ENCODE measurements at regions not wholly inside any gene's neighbourhood (a gene's known extent, or its start where the extent isn't known, plus 50 kb on each side); places are given as distances from the start of the nearest gene placed in this dataset.

DNA sequence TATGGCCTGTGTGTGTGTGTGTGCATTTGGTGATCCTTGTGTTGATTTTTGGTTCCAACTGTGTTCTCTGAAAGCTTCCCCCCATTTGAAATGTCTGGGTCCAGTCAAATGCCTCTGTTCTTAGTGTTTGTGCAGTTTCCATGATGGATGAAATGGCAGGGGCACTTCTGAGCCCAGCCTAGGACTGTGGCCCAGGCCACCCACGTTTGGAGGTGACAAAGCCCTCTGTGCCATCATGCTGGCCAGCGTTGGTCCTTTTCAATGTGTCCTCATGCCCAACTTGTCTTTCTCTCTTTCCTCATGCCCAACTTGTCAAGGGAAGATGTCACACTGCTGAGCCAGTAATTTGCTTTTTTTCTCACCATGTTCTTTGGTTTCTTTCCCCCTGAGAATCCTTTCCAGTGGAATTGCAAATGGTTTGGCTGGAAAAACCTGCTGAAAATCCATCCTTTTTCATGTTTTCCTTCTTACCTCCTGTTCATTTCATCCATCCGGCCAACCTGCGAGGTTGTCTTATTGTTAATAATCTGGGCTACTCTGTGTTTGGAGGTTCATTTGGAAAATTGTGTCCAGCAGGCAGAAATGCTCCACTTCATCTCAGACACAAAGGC is 113.7 kb upstream of the NAV2 start:
- no peak overlapping the region for H3K4me2 ChIP-seq (ENCODE audit: low read length)
- no peaks in the 10 kb centered on the region for H3K36me3 ChIP-seq (ENCODE audit: control insufficient read depth, low read length)
- H3K9me2 ChIP-seq (replicated peaks; ENCODE audit: control insufficient read depth, low read length) = no peaks in the 10 kb centered on the region
- TF ChIP-seq, protein P1, sequence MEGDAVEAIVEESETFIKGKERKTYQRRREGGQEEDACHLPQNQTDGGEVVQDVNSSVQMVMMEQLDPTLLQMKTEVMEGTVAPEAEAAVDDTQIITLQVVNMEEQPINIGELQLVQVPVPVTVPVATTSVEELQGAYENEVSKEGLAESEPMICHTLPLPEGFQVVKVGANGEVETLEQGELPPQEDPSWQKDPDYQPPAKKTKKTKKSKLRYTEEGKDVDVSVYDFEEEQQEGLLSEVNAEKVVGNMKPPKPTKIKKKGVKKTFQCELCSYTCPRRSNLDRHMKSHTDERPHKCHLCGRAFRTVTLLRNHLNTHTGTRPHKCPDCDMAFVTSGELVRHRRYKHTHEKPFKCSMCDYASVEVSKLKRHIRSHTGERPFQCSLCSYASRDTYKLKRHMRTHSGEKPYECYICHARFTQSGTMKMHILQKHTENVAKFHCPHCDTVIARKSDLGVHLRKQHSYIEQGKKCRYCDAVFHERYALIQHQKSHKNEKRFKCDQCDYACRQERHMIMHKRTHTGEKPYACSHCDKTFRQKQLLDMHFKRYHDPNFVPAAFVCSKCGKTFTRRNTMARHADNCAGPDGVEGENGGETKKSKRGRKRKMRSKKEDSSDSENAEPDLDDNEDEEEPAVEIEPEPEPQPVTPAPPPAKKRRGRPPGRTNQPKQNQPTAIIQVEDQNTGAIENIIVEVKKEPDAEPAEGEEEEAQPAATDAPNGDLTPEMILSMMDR (IDR thresholded peaks at IDR 0.05; ENCODE audit: low read depth, low read length, poor library complexity, severe bottlenecking) = no peak
- TF ChIP-seq EZH2phosphoT487 (IDR thresholded peaks at IDR 0.05; ENCODE audit: borderline replicate concordance, low read length) = no peak
- no peaks in the 10 kb centered on the region for H3K79me2 ChIP-seq (ENCODE audit: control insufficient read depth, low read length)
- H3K4me3 ChIP-seq (ENCODE audit: low read length) = no peak overlapping the region
- no peak overlapping the region for H3K27ac ChIP-seq (ENCODE audit: low read depth, low read length)
- no peaks in the 10 kb centered on the region for H3F3A ChIP-seq (ENCODE audit: control insufficient read depth, insufficient read depth)
- no peaks in the 10 kb centered on the region for H3K27me3 ChIP-seq (ENCODE audit: control insufficient read depth, low read length)
- no peaks in the 10 kb centered on the region for H4K20me1 ChIP-seq (ENCODE audit: control insufficient read depth, insufficient read depth, low read depth, low read length)
- H3K4me1 ChIP-seq (ENCODE audit: control insufficient read depth, low read length) = no peaks in the 10 kb centered on the region
- H3K9me3 ChIP-seq (ENCODE audit: control insufficient read depth, insufficient read depth, low read length) = no peaks in the 10 kb centered on the region

DNA sequence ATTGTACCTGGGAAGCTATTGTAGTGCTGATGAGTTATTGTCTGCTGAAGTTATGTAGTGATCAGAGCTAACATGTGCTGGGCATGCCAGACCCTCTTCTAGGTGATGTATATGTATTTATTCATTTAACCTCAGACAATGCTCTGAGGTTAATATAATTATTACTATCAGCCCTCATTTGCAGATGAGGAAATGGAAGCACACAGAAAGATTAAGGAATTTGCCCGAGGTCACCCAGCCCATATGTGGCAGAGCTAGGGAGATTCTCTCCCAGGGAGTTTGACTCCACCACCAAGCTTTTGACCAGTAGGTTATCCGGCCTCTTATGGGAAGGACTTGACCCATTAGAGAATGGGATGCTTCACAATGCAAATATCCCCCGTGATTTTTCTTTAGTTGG is 114.2 kb upstream of the NAV2 start:
- Histone ChIP-seq H3F3A (ENCODE audit: control insufficient read depth, insufficient read depth) (no peaks in the 10 kb centered on the region), H4K20me1 (ENCODE audit: control insufficient read depth, insufficient read depth, low read depth, low read length) (no peaks in the 10 kb centered on the region), H3K4me1 (ENCODE audit: control insufficient read depth, low read length) (no peaks in the 10 kb centered on the region), H3K9me3 (ENCODE audit: control insufficient read depth, insufficient read depth, low read length) (no peaks in the 10 kb centered on the region), H3K9me2 (replicated peaks; ENCODE audit: control insufficient read depth, low read length) (no peaks in the 10 kb centered on the region), H3K27ac (ENCODE audit: low read depth, low read length) (no peak overlapping the region), H3K4me2 (ENCODE audit: low read length) (no peak overlapping the region), H3K79me2 (ENCODE audit: control insufficient read depth, low read length) (no peaks in the 10 kb centered on the region), H3K36me3 (ENCODE audit: control insufficient read depth, low read length) (no peaks in the 10 kb centered on the region), H3K4me3 (ENCODE audit: low read length) (no peak overlapping the region), H3K27me3 (ENCODE audit: control insufficient read depth, low read length) (no peaks in the 10 kb centered on the region)
- TF ChIP-seq, protein P1 (IDR thresholded peaks at IDR 0.05; ENCODE audit: low read depth, low read length, poor library complexity, severe bottlenecking) = no peak
- no peak for TF ChIP-seq EZH2phosphoT487 (IDR thresholded peaks at IDR 0.05; ENCODE audit: borderline replicate concordance, low read length)

DNA sequence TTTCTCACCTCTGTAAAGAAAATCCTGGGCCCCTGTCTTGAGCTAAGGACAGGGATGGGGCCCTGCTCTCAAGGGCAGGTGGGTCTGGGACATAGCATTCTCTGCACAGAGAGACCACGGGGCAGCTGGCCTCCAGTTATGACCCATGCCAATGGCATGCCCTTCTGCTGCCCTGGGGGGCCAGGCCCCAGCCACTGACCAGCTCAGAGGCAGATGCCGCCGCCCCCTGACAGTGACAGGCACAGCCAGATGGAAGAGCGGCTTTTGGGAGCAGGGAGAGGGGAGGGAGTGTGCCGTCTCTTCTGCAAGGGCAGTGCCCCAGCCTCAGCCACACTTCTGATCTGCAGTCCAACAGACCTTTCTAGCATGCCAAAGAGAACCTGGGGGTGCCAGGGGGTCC is 114.8 kb upstream of the NAV2 start:
- Histone ChIP-seq H3K79me2 (ENCODE audit: control insufficient read depth, low read length) (no peaks in the 10 kb centered on the region), H3F3A (ENCODE audit: control insufficient read depth, insufficient read depth) (no peaks in the 10 kb centered on the region), H3K27ac (ENCODE audit: low read depth, low read length) (no peak overlapping the region), H3K4me1 (ENCODE audit: control insufficient read depth, low read length) (no peaks in the 10 kb centered on the region), H3K9me3 (ENCODE audit: control insufficient read depth, insufficient read depth, low read length) (no peaks in the 10 kb centered on the region), H4K20me1 (ENCODE audit: control insufficient read depth, insufficient read depth, low read depth, low read length) (no peaks in the 10 kb centered on the region), H3K36me3 (ENCODE audit: control insufficient read depth, low read length) (no peaks in the 10 kb centered on the region), H3K9me2 (replicated peaks; ENCODE audit: control insufficient read depth, low read length) (no peaks in the 10 kb centered on the region), H3K27me3 (ENCODE audit: control insufficient read depth, low read length) (no peaks in the 10 kb centered on the region), H3K4me3 (ENCODE audit: low read length) (no peak overlapping the region), H3K4me2 (ENCODE audit: low read length) (no peak overlapping the region)
- no peak for TF ChIP-seq EZH2phosphoT487 (IDR thresholded peaks at IDR 0.05; ENCODE audit: borderline replicate concordance, low read length)
- TF ChIP-seq, protein P1 (IDR thresholded peaks at IDR 0.05; ENCODE audit: low read depth, low read length, poor library complexity, severe bottlenecking) = no peak
